Naive B cell (primary cell): ENCODE measurements at regions not wholly inside any gene's neighbourhood (a gene's known extent, or its start where the extent isn't known, plus 50 kb on each side); places are given as distances from the start of the nearest gene placed in this dataset.
"Not testable (repeated sequence)": the region's sequence is repeated elsewhere in the genome, so short reads cannot be mapped to it uniquely, and the experiment has no call there.

ENCODE experiments used
- ATAC-seq, 2 donors: fragments of 150-1000 bp; cut with Tn5 transposase; 2 replicates each; pipeline ENCODE4 v1.10.0; 2021; ENCODE audit warnings: low read depth in 2 of 2, mild to moderate bottlenecking in 2 of 2, moderate library complexity in 2 of 2
- DNase-seq: peaks from one replicate; pipeline ENCODE4 v3.0.0; 2022
- H3K27ac Mint-ChIP-seq, 6 donors: one replicate each; pipeline ENCODE4 v1.8.0; 2020 to 2022; ENCODE audit warnings: mild to moderate bottlenecking in 6 of 6, mixed read lengths in 6 of 6, moderate library complexity in 5 of 6, inconsistent platforms in 2 of 6
- H3K27me3 Mint-ChIP-seq, 3 donors: one replicate each; pipeline ENCODE4 v1.8.0; 2021 to 2022; ENCODE audit warnings: mixed read lengths in 3 of 3, mild to moderate bottlenecking in 1 of 3
- H3K36me3 Mint-ChIP-seq, 2 donors: one replicate each; pipeline ENCODE4 v1.8.0; 2020 to 2022; ENCODE audit warnings: mixed read lengths in 2 of 2, inconsistent platforms in 1 of 2, mild to moderate bottlenecking in 1 of 2
- H3K4me1 Mint-ChIP-seq, 3 donors: one replicate each; pipeline ENCODE4 v1.8.0; 2020 to 2022; ENCODE audit warnings: mixed read lengths in 3 of 3, inconsistent platforms in 1 of 3, mild to moderate bottlenecking in 1 of 3, moderate library complexity in 1 of 3
- H3K4me3 Mint-ChIP-seq, 8 donors: one replicate each; pipeline ENCODE4 v1.8.0; 2020 to 2022; ENCODE audit warnings: mild to moderate bottlenecking in 8 of 8, mixed read lengths in 8 of 8, moderate library complexity in 8 of 8, inconsistent platforms in 2 of 8
- H3K9me3 Mint-ChIP-seq, 7 donors: one replicate each; pipeline ENCODE4 v1.8.0; 2020 to 2022; ENCODE audit warnings: mixed read lengths in 7 of 7, mild to moderate bottlenecking in 5 of 7, inconsistent platforms in 2 of 7, moderate library complexity in 1 of 7

DNA sequence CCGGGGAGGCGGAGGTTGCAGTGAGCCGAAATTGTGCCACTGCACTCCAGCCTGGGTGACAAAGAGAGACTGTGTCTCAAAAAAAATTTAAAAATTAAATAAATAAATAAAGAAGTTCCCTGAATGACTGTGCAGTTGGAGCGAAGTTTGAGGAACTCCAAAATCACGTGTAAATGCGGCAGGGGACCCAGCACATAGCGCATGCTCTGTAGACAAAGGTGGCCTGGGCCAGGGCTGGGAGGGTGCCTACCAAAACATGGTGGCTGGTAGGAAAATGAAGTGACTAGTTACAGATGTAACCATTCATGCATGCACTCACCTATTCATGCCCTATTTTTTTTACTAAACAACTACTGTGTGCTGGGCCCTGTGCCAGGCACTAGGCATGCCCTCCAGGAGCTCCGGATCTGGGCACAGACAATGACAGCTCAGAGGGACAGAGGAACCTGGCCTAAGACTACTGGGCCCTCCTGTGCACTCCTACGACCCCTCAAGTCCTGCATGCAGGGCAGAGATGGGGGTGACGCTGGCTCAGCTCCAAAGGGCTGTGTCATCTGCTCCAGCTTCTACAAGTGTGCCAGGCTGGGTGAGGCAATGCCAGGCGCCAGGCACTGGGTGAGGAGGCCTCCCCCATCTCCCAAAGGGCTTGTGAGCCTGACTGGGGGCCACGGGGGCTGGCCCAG, 65.3 kb downstream of the RMI2 start:
- DNase-seq (no peak), ATAC-seq (no peak)
- Mint-ChIP-seq H3K4me1 (peaks cover 2 to 7% (median 6%) of the 10 kb centered on the region in 3 donors), H3K27ac (no peak overlapping the region), H3K9me3 (no peaks in the 10 kb centered on the region), H3K36me3 (no peaks in the 10 kb centered on the region), H3K4me3 (no peak overlapping the region), H3K27me3 (peaks cover 0 to 8% (median 4%) of the 10 kb centered on the region in 3 donors)

DNA sequence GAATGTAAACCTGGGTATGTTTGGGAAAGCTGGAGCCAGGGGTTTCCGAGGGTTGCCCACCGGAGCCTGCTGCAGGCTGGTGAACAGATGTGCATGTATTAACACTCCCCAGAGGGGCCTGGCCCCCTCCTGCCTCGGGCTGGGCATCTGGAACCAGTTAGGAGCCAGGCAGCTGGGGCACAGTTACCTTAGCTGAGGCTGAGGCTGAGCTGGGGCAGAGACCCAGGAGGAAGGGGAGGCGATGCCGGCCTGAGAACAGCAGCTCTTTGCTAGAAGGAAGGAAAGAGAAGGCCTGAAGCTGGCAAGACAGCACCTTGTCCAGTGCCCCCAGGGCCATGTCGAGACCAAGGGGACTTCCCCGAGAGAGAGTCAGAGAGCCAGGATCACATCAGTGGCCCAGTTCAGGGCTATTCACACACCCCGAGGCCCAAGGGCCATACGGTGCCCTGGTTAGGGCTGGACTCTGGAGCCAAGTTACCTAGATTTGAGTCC, 65.8 kb downstream of the RMI2 start:
- no peaks in the 10 kb centered on the region for H3K36me3 Mint-ChIP-seq
- no peak for ATAC-seq
- H3K4me1 Mint-ChIP-seq: peaks cover 2 to 7% (median 6%) of the 10 kb centered on the region in 3 donors
- peaks cover 0 to 6% (median 4%) of the 10 kb centered on the region in 3 donors for H3K27me3 Mint-ChIP-seq
- H3K27ac Mint-ChIP-seq: no peak overlapping the region
- H3K4me3 Mint-ChIP-seq: no peak overlapping the region
- H3K9me3 Mint-ChIP-seq: no peaks in the 10 kb centered on the region
- no peak for DNase-seq

DNA sequence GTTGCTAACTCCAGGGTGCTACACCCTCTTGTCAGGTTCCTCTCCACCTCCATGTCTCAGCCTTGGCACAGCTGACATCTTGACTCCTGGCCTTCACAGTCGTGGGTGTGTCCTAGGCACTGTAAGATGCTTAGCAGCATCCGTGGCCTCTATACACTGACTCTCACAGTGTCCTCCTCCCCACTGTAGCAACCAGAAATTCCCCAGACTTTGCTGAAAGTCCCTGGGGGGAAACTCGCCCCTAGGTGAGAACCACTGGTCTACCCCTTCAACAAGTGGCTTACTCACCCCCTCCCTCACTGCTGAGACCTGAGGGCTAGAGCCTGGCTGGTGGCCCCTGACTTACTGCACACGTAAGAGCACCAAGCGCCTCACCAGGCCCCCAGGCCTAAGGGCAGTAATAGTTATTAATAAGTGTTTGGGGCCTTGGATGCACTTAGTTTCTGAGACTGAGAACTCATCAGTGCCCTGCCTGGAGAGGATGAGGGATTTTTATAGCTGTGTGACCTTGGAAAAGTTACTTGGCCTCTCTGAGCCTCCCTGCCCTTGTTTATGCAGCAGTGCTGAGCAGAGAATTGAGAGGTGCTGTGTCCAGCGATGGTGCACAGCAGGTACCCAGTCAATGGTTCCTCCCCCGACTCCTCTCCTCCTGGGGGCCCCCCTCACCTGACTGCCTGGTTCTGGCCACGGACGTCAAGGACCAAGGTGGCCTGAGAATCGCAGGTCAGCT, 67.1 kb downstream of the RMI2 start:
- no peak for DNase-seq
- ATAC-seq: no peak
- H3K27ac Mint-ChIP-seq: peak overlapping the region in 1 of 6 donors; percentile 72
- H3K9me3 Mint-ChIP-seq: no peaks in the 10 kb centered on the region
- peaks cover 0 to 4% (median 2%) of the 10 kb centered on the region in 3 donors for H3K27me3 Mint-ChIP-seq
- no peaks in the 10 kb centered on the region for H3K36me3 Mint-ChIP-seq
- H3K4me3 Mint-ChIP-seq: no peak overlapping the region
- peaks cover 2 to 5% (median 4%) of the 10 kb centered on the region in 3 donors for H3K4me1 Mint-ChIP-seq

DNA sequence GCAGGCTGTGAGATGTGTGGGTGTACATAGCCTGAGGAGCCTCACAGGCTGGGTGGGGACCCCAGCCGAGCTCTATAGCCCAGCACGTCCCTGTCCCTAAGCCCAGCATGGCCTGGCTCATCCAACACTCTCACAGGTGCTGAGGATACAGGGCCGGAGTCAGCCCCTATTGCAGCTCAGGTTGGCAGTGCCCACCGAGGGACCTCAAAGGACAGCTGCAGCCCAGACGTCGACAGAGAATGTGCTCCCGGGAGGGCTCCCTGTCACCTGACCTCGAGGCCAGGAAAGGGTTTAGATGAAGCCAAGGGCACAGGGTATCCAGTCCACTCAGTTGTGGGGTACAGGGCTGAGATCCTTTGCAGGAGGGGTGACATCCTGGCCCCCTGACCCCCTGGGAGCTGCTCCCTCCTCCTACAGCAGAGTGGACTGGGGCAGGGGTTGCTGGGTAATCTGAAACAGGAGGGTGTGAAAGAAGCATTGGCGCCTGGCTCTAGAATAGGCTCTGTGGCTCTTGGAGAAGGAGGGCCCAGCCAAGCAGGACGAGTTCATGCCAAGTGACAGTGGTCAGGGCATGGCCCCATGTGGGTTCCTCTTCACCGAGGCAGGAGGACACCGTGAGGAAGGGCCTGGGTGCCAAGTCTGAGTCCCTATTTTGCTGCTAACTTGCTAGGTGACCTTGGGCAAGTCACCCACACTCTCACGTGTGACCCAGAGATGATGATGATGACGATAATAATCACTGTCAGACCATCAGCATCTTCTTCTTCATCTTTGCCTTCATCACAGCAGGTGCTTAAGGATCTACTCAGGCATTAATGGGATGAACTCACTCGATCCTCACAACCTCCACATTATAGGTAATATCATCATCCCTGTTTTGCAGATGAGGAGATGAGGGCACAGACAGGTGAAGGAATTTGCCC, 68.0 kb downstream of the RMI2 start:
- no peaks in the 10 kb centered on the region for H3K9me3 Mint-ChIP-seq
- no peak overlapping the region for H3K4me3 Mint-ChIP-seq
- ATAC-seq (no peak), DNase-seq (no peak)
- H3K36me3 Mint-ChIP-seq: no peaks in the 10 kb centered on the region
- peak overlapping the region in 1 of 6 donors; percentile 44 for H3K27ac Mint-ChIP-seq
- peaks cover 0 to 4% (median 0%) of the 10 kb centered on the region in 3 donors for H3K4me1 Mint-ChIP-seq
- no peaks in the 10 kb centered on the region for H3K27me3 Mint-ChIP-seq

DNA sequence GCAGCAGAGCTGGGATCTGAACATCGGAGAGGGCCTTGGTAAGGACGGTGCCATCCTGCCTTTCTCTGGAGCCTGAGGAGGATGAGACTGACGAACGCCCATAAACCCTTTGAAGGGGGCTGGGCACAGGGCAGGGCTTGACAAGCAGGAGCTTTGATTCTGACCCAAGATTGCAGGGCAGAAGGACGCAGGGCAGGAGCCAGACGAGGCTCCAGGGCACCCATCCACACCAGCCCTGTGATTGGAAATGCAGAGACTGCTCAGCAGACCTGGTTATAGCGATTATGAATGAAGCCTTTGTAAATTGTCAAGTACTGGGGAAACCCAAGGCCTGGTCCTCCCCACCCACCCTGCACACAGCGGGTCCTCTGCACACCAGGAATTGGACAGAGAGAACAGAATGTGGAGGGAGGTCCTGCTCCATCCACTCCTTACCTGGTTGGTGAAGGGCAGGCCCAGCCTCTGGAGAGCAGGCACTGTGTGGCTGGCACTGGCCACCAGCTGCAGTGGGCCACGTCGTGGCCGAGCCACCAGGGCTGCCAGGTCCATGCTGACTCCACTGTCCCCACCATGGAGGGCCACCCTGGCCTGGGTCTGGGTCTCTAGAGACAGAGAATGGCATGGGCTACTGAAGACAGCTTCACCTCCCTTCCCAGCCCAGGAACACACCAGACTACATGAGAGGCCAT, 68.8 kb downstream of the RMI2 start:
- Mint-ChIP-seq H3K36me3 (no peaks in the 10 kb centered on the region), H3K27me3 (no peaks in the 10 kb centered on the region), H3K4me3 (no peak overlapping the region), H3K27ac (peak overlapping the region in 1 of 6 donors; percentile 44), H3K4me1 (peaks cover 0 to 4% (median 0%) of the 10 kb centered on the region in 3 donors), H3K9me3 (no peaks in the 10 kb centered on the region)
- DNase-seq (no peak), ATAC-seq (no peak)

DNA sequence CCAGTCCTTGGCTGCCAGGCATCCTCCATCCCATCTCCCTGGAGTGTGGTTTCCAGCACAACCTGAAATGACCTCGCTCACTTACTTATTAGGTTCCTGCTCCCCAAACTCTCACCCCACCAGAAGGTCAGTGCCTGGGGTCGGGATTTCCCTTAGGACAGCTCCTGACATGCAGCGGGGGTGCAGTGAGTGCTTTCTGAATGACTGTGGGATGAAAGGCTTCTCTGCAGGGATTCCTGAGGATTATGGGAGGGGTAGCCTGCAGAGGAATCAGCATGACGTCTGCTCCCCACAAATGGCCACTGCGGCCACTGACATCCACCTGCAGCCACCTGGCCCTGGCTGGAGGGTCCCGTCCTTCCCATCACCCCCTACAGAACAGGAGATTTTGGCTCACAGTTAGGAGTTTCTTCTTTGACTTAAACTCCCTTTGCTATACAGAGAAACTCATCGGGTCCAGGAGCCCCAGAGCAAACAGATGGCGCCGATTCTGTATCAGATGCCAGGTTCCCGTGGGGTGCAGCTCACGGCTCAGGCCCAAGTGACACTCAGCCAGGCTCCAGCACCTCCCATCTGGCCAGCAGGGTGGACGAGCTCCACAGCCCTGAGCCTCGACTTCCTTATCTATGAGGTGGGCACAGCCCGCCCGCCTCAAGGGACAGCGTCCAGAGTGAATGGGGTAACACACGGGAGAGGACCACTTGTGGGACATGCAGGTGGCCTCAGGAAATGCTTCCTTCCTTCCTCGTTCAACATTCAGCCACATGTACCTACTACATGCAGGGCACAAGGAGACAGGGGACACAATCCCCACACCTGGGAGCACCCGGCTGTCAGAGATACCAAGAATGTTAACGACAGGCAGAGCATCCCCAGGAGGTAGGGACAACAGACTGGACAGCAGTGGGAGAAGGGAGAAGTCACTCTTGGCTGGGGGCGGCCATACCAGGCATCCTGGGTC, 69.8 kb downstream of the RMI2 start:
- H3K27ac Mint-ChIP-seq: peak overlapping the region in 1 of 6 donors; percentile 9
- H3K4me3 Mint-ChIP-seq: no peak overlapping the region
- no peaks in the 10 kb centered on the region for H3K9me3 Mint-ChIP-seq
- no peaks in the 10 kb centered on the region for H3K27me3 Mint-ChIP-seq
- no peak for ATAC-seq
- H3K36me3 Mint-ChIP-seq: no peaks in the 10 kb centered on the region
- no peak for DNase-seq
- H3K4me1 Mint-ChIP-seq: peaks cover 0 to 4% (median 0%) of the 10 kb centered on the region in 3 donors

DNA sequence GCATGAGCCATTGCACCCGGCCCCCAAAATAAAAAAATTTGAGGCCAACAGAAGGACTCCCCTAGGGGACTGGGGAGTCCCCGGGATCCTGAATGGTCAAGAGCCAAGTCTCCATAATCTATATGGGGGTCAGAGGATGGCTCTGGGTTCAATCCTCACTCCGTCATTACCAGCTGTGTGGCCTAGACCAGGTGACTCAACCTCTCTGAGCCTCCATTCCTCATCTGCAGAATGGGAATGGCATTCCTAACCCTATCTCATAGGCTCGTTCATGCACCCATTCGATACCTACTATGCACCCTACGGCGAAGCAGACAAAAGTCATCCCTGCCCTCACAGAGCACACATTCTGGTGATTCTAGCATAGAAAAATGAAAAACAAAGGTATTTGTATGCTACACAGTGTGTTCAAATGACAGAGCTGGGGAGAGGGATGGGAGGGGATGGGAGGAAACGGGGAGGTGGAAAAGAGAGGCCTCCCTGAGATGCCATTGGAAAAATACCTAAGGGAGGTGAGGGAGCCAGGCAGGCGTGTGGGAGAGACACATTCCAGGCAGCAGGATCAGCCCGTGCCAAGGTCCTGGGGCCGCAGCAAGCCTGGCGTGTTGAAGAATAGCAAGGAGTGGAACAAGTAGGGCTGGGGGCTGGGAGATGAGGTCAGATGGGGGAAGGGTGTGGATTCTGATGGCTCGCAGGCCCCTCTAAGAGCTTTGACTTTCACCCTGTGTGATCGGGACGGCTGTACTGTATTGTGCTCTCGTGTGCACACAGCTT, 71.2 kb downstream of the RMI2 start:
- Mint-ChIP-seq H3K27me3 (no peaks in the 10 kb centered on the region), H3K27ac (no peak overlapping the region), H3K4me3 (no peak overlapping the region), H3K4me1 (peaks cover 0 to 4% (median 0%) of the 10 kb centered on the region in 3 donors), H3K36me3 (no peaks in the 10 kb centered on the region), H3K9me3 (peaks cover 0 to 4% (median 0%) of the 10 kb centered on the region in 7 donors)
- ATAC-seq (no peak), DNase-seq (no peak)

DNA sequence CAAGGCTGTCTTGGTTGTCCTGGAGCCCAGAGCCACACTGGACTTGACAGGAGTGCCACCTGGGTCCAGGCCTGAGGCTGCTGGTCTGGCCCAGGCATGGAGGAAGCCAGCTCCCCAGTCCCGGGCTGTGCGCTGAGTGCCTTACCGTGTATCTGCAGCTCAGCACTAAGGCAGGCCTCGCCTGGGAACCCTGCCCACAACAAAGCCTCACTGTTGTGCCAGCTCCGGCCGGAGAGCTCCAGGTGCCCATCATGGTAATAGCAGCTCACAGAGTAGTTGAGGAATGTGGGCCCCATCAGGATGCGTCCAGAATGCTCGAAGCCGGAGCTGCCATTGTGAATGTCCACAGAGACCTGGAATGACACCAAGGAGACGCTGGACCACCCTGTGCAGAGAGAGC, 72.2 kb downstream of the RMI2 start:
- no peaks in the 10 kb centered on the region for H3K36me3 Mint-ChIP-seq
- no peak overlapping the region for H3K27ac Mint-ChIP-seq
- no peak for ATAC-seq

DNA sequence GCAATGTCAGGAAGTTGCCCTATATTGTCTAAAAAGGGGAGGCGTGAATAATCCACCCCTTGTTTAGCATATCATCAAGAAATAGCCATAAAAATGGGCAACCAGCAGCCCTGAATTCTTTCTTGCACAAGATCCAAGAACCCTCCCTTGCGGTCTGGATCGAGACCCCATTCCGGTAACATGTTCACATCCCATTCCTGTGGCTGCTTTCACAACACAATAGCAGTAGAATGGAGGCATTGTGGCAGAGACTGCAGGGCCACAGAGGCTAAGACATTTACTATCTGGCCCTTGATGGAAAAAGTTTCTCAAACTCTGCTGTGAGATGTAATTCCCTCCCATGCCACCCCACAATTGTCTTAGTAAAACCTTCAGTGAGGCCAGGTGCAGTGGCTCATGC, 73.2 kb downstream of the RMI2 start:
- Mint-ChIP-seq H3K4me1 (peaks cover 4 to 13% (median 5%) of the 10 kb centered on the region in 3 donors), H3K9me3 (peaks cover 0 to 4% (median 0%) of the 10 kb centered on the region in 7 donors), H3K36me3 (no peaks in the 10 kb centered on the region), H3K27ac (no peak overlapping the region), H3K27me3 (no peaks in the 10 kb centered on the region), H3K4me3 (no peak overlapping the region)
- ATAC-seq (no peak), DNase-seq (no peak)

More for the DNA sequence above, 72.2 kb downstream of the RMI2 start:
- H3K9me3 Mint-ChIP-seq: peaks cover 0 to 4% (median 0%) of the 10 kb centered on the region in 7 donors
- no peaks in the 10 kb centered on the region for H3K27me3 Mint-ChIP-seq
- DNase-seq: no peak
- H3K4me3 Mint-ChIP-seq: no peak overlapping the region
- peaks cover 0 to 3% (median 0%) of the 10 kb centered on the region in 3 donors for H3K4me1 Mint-ChIP-seq

DNA sequence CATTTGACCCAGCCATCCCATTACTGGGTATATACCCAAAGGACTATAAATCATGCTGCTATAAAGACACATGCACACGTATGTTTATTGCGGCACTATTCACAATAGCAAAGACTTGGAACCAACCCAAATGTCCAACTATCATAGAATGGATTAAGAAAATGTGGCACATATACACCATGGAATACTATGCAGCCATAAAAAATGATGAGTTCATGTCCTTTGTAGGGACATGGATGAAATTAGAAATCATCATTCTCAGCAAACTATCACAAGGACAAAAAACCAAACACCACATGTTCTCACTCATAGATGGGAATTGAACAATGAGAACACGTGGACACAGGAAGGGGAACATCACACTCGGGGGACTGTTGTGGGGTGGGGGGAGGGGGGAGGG, 74.8 kb downstream of the RMI2 start:
- H3K9me3 Mint-ChIP-seq, H3K27ac Mint-ChIP-seq, ATAC-seq, H3K36me3 Mint-ChIP-seq, H3K27me3 Mint-ChIP-seq, DNase-seq, H3K4me3 Mint-ChIP-seq: not testable (repeated sequence)
- H3K4me1 Mint-ChIP-seq: peaks cover 4 to 13% (median 12%) of the 10 kb centered on the region in 3 donors

DNA sequence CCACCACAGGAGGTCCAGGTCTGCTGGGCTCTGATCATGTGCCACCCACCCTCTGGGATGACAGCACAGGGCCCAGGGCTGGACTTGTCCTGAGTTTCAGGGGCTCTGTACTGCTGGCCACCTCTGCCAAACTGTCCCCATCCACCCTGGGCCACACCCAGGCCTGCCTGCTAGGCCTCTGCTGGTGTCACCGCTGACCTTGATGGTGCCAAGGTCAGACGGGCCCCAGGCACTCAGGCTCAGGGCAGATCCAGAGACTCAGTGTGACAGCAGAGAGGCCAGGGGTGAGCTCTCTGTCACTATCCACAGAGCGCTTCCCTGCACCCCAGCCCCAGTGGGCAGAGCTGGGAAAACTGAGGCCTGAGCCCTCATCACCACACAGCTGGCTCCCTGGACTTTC, 75.6 kb downstream of the RMI2 start:
- DNase-seq (no peak), ATAC-seq (no peak)
- Mint-ChIP-seq H3K27me3 (no peaks in the 10 kb centered on the region), H3K4me1 (peaks cover 4 to 13% (median 12%) of the 10 kb centered on the region in 3 donors), H3K4me3 (no peak overlapping the region), H3K36me3 (no peaks in the 10 kb centered on the region), H3K9me3 (peaks cover 0 to 4% (median 0%) of the 10 kb centered on the region in 7 donors), H3K27ac (no peak overlapping the region)
